DMS114 treated with DMSO at 0.1 percent for 48 hours (cell line): ENCODE measurements at regions not wholly inside any gene's neighbourhood (a gene's known extent, or its start where the extent isn't known, plus 50 kb on each side); places are given as distances from the start of the nearest gene placed in this dataset.
"Not testable (repeated sequence)": the region's sequence is repeated elsewhere in the genome, so short reads cannot be mapped to it uniquely, and the experiment has no call there.

ENCODE experiments used
- DNase-seq: peaks from one replicate; lab custom pipeline; 2025; ENCODE audit not compliant: unreplicated experiment; lab: John Stamatoyannopoulos, UW

GRCh38 chr2:13334071-13334470 lies 617.3 kb downstream of the TRIB2 start:
- not testable (repeated sequence) for DNase-seq

- no peak for DNase-seq
Observed at GRCh38 chr2:13334545-13334944, 617.8 kb downstream of the TRIB2 start.

GRCh38 chr2:13335862-13336535 lies 619.3 kb downstream of the TRIB2 start:
- DNase-seq = no peak

GRCh38 chr2:13351068-13351467 lies 634.3 kb downstream of the TRIB2 start:
- no peak for DNase-seq

GRCh38 chr2:13353083-13353482 lies 636.3 kb downstream of the TRIB2 start:
- DNase-seq = no peak

- no peak for DNase-seq
Observed at GRCh38 chr2:13354031-13354430, 637.3 kb downstream of the TRIB2 start.

GRCh38 chr2:13381928-13382327 lies 665.2 kb downstream of the TRIB2 start:
- DNase-seq = not testable (repeated sequence)

GRCh38 chr2:13389172-13389571 lies 672.4 kb downstream of the TRIB2 start:
- not testable (repeated sequence) for DNase-seq

GRCh38 chr2:13390676-13391075 lies 673.9 kb downstream of the TRIB2 start:
- no peak for DNase-seq

GRCh38 chr2:13401312-13401711 lies 684.6 kb downstream of the TRIB2 start:
- DNase-seq = no peak

GRCh38 chr2:13413989-13414388 lies 697.3 kb downstream of the TRIB2 start:
- no peak for DNase-seq

GRCh38 chr2:13414897-13415296 lies 698.2 kb downstream of the TRIB2 start:
- DNase-seq = no peak

- no peak for DNase-seq
Observed at GRCh38 chr2:13433954-13434353, 717.2 kb downstream of the TRIB2 start.

- DNase-seq = not testable (repeated sequence)
Observed at GRCh38 chr2:13443554-13444261, 727.0 kb downstream of the TRIB2 start.

- DNase-seq = no peak
Observed at GRCh38 chr2:13462464-13462863, 745.7 kb downstream of the TRIB2 start.

- DNase-seq = no peak
Observed at GRCh38 chr2:13466076-13466475, 749.3 kb downstream of the TRIB2 start.

- DNase-seq = no peak
Observed at GRCh38 chr2:13474538-13474937, 757.8 kb downstream of the TRIB2 start.

GRCh38 chr2:13480057-13480456 lies 763.3 kb downstream of the TRIB2 start:
- DNase-seq = no peak

- DNase-seq = no peak
Observed at GRCh38 chr2:13481201-13481600, 764.5 kb downstream of the TRIB2 start.

- DNase-seq = no peak
Observed at GRCh38 chr2:13485256-13485655, 768.5 kb downstream of the TRIB2 start.

- DNase-seq = no peak
Observed at GRCh38 chr2:13488965-13489364, 772.2 kb downstream of the TRIB2 start.

GRCh38 chr2:13492262-13492661 lies 775.5 kb downstream of the TRIB2 start:
- no peak for DNase-seq

GRCh38 chr2:13495051-13495450 lies 778.3 kb downstream of the TRIB2 start:
- DNase-seq = no peak
